GM18505 (cell line): ENCODE measurements at regions not wholly inside any gene's neighbourhood (a gene's known extent, or its start where the extent isn't known, plus 50 kb on each side); places are given as distances from the start of the nearest gene placed in this dataset.
"Not testable (repeated sequence)": the region's sequence is repeated elsewhere in the genome, so short reads cannot be mapped to it uniquely, and the experiment has no call there.

ENCODE experiments used
- ATAC-seq: cut with Tn5 transposase; IDR thresholded peaks from one replicate; pipeline ENCODE4 v1.9.1; 2021; ENCODE audit not compliant: unreplicated experiment
- POLR2A ChIP-seq: IDR thresholded peaks from 4 replicates; pipeline ENCODE4 v1.6.1; 2011; ENCODE audit warnings: borderline replicate concordance; ENCODE audit not compliant: insufficient read depth, insufficient read length; ENCODE audit errors: extremely low read depth

DNA sequence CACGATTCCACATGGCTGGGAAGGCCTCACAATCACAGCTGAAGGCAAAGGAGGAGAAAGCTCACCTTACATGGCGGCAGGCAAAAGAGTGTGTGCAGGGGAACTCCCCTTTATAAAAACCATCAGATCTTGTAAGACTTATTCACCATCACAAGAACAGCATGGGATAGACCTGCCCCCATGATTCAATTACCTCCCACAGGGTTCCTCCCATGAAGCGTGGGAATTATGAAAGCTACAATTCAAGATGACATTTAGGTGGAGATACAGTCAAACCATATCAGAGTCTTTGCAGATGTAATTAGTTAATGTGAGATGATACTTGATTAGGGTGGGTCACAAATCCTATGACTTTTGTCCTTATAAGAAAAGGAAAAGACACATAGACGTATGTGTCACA is 688.9 kb downstream of the GBE1 start:
- TF ChIP-seq POLR2A, result no peak
- ATAC-seq, result no peak

DNA sequence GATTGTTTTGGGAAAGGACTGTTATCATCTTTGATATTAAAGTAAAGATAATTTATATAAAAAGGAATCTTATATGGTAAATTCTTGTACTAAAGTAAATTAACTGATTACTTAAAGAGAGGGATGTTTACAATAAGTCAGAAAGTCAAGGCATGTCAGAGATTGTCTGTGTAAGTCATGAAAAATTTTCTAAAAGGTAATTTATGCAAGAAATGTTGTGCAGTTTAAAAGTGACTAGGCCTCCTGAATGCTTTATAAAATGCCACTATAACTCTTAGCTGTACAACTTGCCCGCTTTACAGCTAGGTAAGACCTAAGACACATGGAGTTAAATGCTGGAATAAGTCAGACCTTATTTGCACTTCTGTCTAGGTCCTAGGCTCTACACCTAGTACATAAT is 692.9 kb downstream of the GBE1 start:
- no peak for TF ChIP-seq POLR2A
- ATAC-seq, result no peak

DNA sequence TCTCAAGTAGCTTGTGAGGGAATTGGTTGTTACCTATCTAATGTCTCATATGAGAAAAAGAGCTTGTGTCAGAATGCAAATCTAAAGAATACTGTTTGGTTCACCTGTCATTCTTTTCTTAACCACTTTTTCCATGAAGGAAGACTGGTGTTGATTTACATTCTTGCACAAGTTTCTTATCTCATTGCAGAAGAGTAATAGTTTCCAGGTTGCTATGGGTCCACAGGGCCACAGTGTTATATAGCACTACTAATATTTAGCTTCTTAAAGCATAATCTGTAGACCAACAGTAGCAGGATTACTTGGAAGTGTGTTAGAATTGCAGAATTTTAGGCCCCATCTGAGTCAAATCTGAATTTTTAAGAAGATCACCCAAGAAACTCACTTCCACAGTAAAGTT is 697.5 kb downstream of the GBE1 start:
- no peak for TF ChIP-seq POLR2A
- ATAC-seq, result no peak

DNA sequence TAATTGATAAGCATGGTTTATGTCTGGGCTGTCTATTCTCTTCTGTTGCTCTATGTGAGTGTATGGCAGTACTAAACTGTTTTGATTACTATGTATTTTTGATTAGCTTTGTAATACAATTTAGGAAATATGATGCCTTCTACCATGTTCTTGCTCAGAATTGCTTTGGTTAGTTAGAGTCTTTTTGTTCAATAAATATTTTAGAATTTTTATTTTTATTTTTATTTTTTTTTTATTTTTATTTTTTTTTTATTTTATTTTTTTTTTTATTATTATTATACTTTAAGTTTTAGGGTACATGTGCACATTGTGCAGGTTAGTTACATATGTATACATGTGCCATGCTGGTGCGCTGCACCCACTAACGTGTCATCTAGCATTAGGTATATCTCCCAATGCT is 710.3 kb downstream of the GBE1 start:
- ATAC-seq, result not testable (repeated sequence)

DNA sequence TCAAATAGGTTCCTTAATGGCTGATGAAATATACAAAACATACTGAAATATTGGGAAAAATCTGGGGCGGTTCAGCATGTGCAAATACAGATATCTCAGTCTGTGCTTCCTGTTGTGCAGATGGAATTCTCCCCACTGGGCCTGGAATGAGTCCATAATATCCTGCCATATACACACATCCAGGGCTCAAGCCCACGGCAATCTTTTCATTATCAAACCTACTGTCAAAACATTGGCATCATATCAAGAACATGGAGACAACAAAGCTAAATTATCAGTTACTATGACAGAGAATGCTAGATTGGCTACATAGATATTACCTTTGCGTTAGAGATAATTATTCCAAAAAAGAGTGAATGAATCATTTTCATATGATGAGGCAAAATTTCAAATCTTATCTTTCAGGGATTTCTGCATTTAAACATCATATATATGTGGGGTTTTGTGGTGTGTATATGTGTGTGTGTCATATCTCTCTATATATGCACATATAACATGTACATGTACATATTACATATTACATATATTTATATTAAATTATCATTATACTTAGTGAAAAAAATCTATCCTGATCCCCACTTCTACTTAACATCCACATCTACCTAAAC is 713.3 kb downstream of the GBE1 start:
- no peak for TF ChIP-seq POLR2A
- no peak for ATAC-seq

DNA sequence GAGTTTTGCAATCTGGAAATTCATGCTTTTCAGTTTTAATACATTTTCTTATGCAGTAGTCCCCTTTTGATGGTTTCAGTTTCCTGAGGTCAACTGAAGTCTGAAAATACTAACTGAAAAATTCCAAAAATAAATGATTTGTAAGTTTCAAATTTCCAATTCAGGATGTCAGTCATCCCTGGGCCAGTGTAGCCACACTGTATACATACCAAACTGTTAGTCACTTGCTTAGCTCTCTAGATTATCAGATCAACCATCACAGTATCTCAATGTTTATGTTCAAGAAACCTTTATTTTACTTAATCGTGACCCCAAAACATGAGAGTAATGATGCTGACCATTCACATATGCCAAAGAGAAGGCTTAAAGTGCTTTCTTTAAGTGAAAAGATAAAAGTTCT is 715.5 kb downstream of the GBE1 start:
- no peak for TF ChIP-seq POLR2A
- ATAC-seq, result no peak

DNA sequence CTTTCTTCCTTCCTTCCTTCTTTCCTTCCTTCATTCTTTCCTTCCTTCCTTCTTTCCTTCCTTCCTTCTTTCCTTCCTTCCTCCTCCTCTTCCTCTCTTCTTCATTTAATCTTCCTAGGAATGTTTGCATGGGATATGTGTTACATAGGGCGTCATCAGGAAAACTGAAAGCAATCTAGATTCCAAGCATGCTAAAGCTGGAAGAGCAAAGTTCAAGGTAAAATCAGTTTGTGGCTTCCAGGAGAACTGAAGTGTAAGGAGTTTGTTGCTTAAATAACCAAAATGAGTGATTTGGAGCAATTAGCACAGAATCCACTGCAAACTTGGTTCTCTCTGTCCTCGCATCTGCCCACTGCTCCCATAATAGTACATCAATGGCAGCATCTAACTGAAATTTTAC is 716.2 kb downstream of the GBE1 start:
- no peak for TF ChIP-seq POLR2A

DNA sequence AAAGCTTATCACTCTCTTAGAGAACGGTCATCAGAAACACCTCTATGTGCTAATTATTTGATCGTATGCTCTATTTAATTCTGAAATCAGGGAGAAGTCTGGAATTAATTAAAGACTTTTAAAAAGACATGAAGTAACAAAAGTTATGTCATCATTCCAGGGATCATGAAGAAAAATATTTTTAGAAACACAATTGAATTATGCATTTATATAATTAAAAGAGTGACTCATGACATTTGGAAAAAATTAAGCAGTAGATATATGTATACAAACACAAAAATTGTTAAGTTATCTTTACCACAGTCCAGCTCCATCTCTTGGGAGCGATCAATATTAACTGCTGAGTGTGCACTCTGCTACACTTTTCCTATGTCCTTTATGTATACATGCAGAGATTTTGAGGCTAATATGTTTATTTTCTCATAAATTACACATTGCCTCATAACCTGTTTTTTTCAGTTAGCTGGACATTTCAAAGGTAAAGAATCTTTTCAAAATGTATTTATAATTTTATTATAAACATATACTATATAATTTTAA is 717.7 kb downstream of the GBE1 start:
- no peak for TF ChIP-seq POLR2A
- ATAC-seq, result no peak

More for the DNA sequence above, 716.2 kb downstream of the GBE1 start:
- ATAC-seq, result no peak

DNA sequence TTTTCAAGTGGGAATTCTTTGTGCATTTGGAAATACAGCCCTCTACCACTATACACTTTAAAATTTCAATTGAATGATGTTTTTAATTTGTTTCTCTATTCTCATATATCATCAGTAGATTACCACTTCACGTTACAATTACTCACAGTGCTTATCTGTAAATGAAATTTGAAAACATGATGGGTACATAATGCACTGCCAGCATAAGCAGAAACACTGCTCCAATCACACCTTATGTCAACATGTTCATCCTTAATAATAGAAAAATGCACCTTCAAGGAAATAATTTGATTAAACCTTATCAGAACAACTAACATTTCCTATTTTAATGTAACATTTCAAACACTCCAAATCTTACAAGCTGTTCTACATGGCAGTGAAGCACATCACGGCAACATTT is 718.4 kb downstream of the GBE1 start:
- no peak for ATAC-seq
- no peak for TF ChIP-seq POLR2A

DNA sequence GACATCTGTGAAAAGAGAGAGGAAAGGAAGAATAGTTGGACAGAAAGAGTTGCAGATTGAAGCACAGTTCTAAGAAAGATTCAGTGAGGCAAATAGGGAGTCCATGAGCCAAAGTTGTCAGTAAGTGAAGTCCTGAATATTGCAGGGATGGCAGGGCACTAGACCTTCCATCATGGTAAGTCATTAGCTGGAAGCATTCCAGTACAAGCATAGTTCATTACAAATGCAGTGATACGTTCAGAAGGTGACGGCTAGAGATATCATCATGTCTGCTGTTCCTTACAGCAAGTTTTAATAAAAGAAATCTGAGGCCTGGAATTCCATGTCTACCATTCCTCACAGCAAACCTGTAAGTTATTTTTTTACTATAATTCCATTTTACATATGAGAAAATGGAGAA is 720.1 kb downstream of the GBE1 start:
- ATAC-seq, result no peak
- no peak for TF ChIP-seq POLR2A

DNA sequence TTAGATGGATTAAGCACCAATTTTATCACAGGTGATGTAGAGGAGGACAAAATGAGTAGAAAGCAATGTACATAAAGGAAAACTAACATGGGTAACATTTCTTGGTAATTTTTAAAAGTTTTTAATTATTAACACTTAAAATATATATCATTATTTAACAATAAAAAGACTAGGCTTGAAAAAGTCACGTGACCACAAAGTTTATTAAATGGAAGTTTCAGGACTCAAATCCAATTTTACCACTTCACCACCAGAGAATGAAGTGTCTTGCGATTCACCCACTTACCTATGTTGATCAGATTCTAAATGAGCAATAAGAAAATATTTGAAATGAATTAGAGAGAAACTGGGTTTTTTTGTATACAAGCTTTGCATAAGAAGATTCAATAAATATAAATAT is 721.3 kb downstream of the GBE1 start:
- TF ChIP-seq POLR2A, result no peak

DNA sequence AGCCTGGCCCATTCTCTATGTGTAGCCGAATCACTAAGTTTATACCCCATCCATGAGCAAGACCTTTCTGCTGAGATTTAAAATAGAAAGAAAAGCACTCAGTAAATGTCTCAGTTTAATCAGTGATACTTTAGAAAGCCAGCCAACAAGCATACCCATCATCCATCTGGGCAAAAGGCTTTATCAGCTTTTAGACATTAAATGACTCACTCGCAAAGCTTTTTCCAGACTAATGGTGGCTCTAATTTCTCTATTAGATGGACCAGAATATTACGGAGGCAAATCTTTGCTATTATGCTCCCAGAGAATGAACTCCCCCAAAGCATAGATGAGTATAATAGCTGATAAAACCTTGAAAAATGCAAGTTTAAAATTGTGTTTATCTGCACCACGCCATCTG is 727.8 kb downstream of the GBE1 start:
- TF ChIP-seq POLR2A, result no peak
- no peak for ATAC-seq

More for the DNA sequence above, 721.3 kb downstream of the GBE1 start:
- ATAC-seq, result no peak

DNA sequence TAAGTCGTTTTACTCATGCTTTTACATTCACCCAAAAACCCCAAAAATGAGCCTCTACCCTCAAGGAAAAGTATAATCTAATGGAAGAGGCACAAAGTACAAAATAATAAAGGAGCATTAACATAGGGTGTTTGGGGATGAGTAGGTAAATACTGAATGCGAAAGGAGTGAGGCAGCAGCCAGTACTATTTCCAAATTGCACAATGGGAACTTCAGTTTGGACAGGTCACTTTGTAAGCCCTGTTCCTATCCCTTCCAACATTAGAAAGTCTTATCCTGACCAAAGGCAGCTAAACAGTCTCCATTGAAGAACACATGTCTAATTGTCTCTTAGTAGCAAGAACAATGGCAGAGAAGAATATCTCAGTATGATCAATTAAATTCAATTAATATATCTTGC is 728.3 kb downstream of the GBE1 start:
- TF ChIP-seq POLR2A, result no peak
- ATAC-seq, result no peak

DNA sequence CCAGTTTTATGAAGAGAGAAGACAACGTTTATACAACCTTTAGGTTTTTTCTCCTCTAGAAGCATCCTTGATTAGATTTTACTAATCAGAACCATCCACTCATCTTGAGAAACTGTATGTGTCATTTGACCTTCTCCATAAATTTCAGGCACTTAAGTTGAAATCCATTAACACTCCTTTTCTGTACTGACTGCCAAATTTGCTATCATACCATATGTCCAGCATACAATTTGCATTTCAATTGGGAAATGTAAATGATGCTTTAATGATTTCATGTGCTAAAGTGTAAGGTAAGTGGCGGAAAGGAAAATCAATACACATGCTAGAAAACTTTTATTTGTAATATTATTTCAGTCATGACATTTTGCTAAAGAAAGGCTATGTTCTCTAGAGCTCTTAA is 731.6 kb downstream of the GBE1 start:
- no peak for ATAC-seq
- no peak for TF ChIP-seq POLR2A

DNA sequence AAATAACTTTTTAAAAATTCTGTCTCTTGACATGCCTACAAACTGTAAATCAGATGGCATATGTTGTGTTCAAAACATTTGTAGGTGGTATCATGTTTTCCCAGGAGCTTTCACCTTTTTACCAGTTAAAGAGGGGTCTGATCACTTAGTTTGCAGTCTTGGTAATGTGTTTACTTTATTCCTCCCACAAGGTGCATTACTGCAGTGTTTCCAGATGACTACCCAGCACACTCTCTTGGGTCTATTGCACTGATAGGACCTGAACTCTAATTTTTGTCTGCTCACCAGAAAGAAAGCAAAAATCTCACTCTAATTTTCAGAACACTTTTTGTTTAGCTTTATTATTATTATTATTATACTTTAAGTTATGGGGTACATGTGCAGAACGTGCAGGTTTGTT is 734.1 kb downstream of the GBE1 start:
- ATAC-seq, result no peak
- TF ChIP-seq POLR2A, result no peak
